GM18511 (cell line): ENCODE measurements at regions not wholly inside any gene's neighbourhood (a gene's known extent, or its start where the extent isn't known, plus 50 kb on each side); places are given as distances from the start of the nearest gene placed in this dataset.

Source experiments
- ATAC-seq: cut with Tn5 transposase; IDR thresholded peaks from one replicate; pipeline ENCODE4 v1.9.1; 2021; ENCODE audit warnings: mild to moderate bottlenecking, moderate library complexity; ENCODE audit not compliant: unreplicated experiment

DNA sequence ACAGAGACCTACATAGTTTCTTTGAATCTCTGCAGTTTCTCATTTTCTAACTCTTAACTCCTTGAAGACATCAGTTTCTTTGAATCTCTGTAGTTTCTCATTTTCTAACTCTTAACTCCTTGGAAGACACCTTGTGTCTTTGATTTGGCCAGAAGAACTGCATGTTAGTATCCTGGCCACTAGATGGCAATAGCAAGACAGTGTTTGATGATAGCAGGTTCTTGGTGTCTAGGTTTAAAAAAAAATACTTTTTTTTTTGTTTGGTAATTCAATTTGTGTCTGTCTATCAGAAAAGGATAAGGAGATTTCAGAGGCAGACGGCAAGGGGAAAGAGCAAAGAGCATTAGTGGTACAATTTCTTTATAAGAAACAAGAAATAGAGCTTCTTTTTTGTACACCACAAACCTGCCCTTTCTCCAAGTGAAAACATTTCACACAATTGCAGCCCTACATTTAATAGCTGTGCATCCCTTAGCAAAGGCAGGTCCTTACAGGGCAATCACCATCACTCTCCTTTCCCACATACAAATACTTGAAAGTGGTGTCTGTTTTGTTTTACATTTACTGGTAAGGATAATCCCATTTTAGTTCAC lies 1324.9 kb upstream of the CDH8 start:
- peak; percentile 62 for ATAC-seq

DNA sequence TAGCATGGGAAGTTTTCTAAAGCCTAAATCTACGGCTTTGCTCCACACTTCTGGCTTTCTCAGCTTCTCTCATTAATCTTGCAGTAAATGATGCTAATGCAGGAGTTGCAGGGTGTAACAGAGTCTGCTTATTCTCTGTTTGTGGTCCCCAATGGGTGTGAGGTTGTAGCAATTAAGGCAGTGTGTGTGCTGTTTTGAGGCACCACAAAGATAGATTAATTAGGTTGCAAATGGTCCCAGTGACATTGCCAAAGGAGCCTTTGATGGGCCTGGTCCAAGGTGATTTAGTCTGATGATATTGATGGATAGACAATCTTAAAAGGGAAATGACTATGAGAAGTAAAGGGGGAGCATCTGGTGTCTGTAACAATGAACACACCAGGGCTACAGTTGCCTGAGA lies 1313.7 kb upstream of the CDH8 start:
- no peak for ATAC-seq

DNA sequence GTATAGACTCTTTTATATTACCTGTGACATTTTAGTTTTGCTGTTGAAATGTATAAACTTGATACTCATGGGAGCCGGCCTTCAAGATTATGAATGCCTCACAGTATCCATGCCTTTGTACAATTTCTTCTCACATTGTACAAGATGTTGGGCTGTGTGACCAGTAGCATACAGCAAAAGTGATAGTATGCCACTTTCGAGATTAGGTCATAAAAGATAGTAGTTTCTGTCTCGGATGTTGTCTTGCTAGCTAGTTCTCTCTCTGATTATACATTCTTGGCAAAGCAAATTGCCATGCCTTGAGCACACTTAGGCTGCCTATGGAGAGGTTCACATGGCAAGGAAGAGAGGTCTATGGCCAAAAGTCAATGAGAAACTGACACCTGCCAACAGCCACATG lies 1309.8 kb upstream of the CDH8 start:
- ATAC-seq = no peak

DNA sequence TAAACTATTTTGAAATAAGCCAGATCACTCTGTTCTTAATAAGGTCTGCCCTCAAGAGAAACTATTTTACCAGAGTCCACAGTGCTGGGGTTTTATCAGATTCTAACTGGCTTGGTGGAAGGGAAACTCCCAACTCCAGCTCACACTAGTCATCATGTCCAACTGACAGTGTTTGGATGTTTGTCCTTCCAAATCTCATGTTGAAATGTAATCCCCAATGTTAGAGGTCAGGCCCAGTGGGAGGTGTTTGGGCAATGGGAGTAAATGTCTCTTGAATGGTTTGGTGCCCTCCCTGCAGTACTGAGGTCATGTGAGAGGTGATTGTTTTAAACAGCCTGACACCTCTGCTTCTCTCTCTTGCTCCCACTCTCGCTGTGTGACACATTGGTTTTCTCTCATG lies 1301.0 kb upstream of the CDH8 start:
- no peak for ATAC-seq

DNA sequence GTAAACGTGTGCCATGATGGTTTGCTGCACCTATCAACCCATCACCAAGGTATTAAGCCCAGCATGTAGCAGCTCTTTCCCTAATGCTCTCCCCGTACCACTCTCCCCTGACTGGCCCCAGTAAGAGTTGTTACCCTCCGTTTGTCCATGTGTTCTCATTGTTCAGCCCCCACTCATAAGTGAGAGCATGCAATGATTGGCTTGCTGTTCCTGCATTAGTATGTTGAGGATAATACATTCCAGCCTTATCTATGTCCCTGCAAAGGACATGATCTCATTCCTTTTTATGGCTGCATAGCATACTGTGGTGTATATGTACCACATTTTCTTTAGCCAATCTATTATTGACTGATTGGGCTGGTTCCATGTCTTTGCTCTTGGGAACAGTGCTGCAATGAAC lies 1294.9 kb upstream of the CDH8 start:
- ATAC-seq = no peak

DNA sequence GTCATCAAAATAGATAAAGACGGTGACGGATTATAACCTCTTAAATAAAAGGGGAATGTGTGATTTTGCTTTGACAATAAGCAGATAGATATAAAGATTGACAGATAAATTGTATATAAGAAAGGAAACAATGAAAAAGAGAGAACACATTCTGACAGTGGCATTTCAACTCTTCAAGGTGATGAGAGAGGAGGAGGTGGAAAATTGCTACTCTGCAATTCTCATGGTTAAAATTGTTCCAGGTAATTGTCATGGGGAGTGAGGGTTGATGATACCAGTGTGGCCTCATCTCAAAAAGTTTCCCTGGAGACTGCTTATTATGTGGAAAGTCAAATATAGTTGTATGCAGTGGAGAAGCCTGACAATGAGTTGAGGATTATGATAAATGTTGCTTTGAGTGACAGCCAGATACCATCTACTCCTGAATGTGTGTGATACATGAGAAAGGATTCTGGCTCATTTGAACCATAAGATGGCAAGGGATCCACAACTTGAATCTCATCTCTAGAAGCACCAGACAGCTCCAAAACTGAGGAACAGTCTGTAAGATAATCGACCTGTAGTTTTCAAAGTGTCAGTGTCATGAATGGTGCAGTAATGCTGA lies 1290.6 kb upstream of the CDH8 start:
- ATAC-seq = no peak

DNA sequence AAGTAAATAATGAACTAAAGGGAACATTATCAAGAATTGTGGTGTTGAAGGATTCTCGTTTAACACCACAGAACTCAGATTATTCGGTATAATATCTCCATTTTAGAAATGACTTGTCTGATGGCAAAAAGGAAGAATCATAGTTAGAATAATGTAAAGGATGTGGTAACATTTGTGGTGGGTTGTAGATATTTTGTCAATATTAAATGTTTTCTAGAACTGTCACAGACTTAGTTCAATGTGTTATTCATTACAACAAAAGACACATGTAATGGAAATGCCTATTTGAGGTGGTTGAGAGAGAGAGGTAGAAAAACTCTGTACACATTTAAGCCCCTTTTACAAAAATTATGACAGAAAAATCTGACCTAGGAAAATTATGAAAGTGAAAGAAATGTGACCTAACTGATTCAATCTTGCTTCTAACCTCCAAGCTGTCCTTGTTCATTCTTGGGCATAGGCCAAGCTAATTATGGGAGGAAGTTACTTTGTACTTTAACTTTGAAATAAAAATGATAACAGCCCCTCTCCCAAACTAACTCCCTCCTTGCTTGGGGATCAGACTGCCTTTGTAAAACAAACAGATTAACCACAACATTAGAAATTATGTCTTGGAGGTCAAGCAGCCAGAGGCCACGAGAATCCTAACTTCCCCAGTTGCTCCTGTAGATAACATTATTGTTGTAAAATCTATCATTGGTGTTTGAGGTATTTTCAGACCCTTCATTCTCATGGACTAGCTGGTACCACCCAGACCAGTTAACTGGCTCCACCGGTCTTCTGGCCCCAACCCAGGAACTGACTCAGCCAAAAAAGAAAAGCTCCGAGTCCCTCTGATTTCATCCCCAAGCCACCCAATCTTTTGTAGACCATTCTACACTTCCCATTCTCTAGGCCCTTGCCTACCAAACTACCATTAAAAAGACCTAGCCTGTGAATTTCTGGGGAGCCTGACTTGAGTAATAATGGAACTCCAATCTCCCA lies 1287.8 kb upstream of the CDH8 start:
- no peak for ATAC-seq

DNA sequence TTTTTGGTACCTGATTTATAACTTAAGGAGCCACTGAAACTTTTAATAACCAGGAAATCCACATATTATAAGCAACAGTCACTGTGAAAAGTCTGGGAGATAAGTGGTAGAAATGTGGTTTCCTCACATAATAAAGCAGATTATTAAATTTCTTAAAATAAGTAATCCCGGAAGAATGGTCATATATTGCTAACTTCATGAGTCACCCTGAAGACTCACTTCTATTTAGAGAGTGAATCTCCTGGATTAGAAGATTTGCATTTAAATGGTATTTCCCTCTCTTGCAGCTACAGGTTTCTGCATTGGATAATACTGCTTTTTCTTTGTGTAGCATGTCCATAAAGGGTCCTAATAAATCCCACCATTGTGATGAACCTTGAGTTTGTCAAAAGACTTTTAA lies 1286.8 kb upstream of the CDH8 start:
- ATAC-seq = no peak

DNA sequence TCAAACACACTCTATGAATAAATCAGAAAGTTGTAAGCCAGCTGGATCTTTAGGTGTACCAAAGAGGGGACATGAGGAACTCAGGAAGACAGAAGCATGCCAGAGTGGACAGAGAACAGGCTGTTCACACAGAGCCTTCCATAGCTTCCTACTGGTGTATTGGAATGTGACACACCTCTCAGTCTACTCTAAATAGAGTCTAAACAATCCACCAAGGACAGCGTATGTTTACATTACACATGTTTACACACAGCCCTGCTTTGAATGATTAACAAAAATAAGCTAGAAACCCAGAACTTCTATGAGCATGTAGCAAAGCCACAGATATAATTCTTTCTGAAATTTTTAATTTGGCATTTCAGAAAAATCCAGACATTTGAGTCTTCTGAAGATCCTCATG lies 1279.0 kb upstream of the CDH8 start:
- ATAC-seq = no peak

DNA sequence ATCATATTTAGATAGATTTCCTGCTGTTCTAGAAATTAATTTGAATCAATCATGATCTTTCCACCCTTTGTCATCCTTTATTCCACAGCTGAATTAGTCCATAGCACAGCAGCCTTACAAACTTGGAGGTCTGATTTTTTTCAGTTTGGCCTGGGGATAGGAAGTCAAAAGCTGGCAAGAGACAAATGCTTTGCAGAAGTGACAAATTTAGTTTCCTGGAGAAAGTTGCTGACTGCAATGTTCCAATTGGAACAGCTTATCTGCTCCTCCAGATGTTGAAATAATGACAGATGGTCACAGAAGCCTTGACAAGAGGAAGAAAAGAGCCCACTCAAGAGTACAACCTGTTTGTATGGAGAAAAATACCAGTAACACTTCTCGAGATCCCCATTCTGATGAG lies 1276.1 kb upstream of the CDH8 start:
- ATAC-seq = no peak

DNA sequence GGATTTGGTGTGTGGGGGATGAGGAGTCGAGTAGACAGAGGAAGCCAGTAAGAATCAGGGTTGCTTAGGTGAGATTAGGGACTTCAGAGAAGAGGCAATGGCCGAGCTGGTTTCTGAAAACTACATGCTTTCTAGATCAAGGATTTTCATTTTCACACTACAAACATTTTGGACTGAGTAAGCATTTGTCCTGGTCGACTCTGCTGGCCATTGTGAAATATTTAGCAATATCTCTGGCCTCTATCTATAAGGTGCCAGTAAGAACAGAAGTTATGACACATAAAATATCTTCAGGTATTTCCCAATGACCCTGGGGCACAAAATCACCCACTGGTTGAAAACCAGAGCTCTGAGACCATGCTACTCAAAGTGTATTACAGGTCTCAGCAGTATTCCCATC lies 1275.1 kb upstream of the CDH8 start:
- ATAC-seq = no peak

DNA sequence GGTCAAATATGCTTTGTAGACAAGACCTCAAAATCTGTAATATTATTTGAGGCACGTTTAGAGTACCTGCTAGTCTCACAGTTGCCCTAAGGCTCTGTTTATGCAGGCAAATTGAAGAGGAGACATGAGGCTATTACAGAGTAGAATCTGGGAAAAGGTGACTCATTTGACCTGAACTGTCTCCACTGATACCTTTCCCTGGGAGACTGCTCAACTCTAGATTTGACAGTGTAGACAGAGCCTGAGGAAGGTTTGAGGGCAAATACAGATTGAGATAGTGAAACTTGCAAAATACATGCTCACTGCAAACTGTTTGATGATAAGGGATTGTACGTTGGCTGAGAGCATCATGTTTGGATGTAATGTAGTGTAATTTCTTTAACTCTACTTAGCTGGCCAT lies 1266.6 kb upstream of the CDH8 start:
- ATAC-seq = no peak

DNA sequence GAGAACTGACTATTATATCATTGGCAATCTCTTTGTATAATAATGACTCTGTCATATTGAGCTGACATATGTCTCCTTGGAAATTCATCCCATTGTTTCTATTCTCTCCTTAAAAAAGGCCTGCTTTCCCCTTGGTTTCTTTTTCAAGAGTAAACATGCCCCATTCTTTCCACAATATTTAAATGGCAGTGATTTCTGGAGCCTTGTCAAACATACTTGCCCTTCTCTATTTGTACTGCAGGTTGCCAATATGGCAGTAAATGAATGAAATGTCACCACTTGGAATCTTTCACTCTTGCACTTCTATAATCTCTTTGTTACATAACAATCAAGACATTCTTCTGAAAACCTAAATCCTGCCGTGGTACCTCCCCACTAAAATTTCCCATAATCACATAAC lies 1265.1 kb upstream of the CDH8 start:
- ATAC-seq = no peak

DNA sequence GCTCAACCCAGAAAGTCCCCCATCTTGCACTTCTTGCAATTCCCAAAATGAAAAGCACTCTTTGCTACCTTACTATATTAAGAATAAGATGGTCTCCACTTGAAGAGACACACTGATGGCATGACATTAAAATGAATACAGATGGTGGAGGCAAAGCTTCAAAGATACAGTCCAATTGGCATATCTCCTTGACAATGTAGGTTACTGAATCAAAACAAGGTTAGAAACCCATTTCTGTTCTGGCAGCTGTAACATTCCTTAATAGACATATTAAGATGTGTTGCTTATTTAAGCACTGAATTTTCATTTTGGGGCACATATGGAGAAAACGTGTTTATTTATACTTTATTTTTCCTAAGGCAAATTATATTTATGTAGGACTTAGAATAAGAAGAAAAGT lies 1262.8 kb upstream of the CDH8 start:
- ATAC-seq = no peak

DNA sequence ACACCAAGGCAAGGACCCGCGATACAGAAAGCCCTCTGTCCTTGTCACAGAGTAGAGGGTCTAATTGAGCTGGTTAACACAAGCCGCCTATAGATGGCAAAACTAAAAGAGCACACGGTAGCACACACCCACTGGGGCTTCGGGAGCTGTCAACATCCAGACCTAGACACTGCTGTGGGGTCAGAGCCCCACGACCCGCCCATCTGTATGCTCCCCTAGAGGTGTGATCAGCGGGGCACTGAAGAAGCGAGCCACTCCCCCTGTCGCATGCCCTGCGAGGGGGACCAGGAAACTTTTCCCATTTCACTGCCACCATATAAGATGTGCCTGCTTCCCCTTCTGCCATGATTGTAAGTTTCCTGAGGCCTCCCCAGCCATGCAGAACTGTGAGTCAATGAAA lies 1255.8 kb upstream of the CDH8 start:
- ATAC-seq = no peak

DNA sequence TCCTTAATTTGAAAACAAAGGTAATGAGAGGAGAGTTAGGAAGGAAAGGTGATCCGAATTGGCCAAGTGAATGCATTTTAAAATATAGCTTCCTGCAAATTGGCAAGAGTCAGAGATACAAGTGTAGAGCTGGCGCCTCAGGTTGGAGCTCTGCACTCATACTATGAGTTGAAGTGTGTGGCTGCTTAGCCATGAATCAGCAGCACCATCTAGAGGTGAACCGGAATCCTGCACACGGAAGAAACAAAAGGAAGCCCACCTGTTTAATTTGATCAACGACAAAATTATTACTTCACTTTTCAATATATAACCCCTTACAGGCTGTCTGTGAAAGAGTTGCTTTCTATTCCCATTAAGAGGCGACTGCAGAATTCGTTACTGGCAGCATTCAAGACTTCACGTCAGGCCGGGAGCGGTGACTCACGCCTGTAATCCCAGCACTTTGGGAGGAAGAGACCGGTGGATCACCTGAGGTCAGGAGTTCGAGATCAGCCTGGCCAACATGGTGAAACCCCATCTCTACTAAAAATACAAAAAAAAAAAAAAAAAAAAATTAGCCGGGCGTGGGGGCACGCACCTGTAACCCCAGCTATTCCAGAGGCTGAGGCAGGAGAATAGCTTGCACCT lies 1253.7 kb upstream of the CDH8 start:
- ATAC-seq = no peak

DNA sequence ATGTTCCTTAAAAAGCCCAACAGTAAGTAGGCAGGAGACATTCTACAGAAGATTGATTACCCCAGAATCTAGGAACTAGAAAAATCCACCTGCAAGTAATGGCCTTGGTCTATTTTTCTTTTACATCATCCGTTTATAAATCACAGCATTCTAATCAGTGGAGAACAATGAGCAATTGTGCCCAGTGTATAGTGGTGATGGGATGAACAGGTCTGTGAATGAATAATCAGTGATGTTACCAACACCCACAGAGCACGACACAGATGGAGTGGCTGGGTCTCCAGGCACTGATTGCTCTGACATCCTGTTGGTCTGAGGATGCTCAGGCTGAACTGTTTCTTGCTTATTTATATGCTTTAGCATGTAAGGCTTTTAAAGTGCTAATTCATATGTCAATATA lies 1251.2 kb upstream of the CDH8 start:
- ATAC-seq = no peak

DNA sequence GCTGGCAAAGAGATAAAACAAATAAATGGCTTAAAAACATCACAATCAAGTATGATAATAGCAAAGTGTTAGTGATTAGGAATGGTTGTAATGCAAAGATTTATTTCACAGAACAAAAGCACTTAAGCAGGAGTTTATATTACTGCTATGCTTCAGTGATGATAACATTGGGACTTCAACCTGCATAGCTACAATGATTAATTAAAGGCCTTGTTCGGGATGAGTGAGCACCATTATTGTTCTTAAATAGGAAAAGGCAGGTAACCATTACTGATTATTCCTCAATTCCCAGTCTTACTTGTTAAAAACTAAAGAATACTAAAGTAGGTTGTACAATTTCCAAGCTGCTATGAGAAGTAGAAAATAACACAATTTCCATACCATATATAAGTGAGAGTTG lies 1247.5 kb upstream of the CDH8 start:
- no peak for ATAC-seq

DNA sequence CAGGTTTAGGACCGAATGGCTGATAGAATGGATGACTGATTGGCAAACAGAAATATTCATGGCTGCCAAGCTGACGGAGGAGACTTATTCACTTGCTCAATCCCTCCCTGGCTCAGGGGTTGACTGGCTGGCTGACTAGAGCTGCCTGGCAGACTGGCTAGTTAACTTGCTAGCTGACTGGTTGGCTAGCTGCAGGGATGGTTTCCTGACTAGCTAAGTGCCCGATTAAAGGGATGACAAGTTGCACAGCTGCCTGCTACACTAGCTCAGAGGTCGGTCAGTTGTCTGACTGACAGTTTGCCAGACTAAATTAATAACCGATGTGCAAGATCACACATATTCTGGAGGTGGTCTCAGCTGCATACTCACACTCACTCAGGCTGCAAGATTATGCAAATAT lies 1208.4 kb upstream of the CDH8 start:
- ATAC-seq = no peak

DNA sequence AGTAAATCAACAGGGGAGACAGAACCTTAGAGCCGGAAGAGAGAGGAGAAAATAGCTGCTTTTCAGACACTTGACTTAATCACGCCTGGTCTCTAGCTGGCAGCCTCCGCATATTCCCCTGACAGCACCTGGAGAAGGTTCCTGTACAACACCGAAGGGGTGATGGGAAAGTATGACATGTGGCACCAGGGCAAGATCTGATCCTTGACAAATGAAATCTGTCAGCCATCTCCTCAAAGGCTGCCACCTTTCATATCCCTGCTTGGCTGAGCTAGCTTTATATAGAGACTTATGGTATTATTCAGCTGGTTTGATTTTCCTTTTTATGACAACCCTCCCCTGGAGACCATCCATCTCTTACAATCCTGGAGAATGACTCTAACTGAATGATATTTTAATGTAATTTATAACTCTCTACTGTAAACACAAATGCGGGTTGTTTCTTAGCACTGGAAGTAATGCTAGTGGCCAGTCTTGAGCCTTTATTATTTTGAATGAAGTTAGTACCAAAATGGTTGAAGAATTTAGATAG lies 1205.3 kb upstream of the CDH8 start:
- no peak for ATAC-seq

DNA sequence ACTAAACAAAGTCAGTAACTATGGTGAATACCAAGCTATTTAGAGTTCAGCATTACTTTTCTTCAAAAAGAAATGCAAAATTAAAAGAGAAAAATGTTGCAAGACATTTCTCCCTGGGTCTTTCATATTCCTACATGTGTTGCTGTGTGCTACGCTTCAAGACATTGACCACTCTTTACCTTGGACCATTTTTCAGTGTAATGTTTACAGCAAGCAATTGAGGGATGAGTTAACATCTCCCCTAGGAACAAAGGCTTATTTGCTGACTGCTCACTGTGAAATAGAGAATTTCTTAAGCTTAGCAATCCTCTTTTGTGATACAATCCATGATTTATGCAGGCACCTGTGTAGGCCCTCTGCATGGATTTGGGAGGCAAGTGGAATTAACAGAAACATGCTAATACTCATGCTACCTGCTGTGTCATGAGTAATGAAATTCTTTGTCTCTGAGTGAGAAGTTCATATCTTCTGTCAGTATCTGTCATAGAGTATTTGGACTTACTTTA lies 1202.9 kb upstream of the CDH8 start:
- ATAC-seq = no peak
